ENCODE measurements at regions not wholly inside any gene's neighbourhood (a gene's known extent, or its start where the extent isn't known, plus 50 kb on each side); places are given as distances from the start of the nearest gene placed in this dataset.

GRCh38 chr6:81450180-81450579 lies 302.3 kb downstream of the TENT5A start:
- TF ChIP-seq SMC3 (IDR thresholded peaks at IDR 0.05) (no peak), POLR2A (IDR thresholded peaks at IDR 0.05; ENCODE audit: low read length) (no peak), NR3C1 (IDR thresholded peaks at IDR 0.05) (no peak), ZFP36 (IDR thresholded peaks at IDR 0.05; ENCODE audit: borderline replicate concordance, partially characterized antibody) (no peak), HOXA7 (CRISPR knock-in tag; IDR thresholded peaks at IDR 0.05) (no peak), BCL3 (IDR thresholded peaks at IDR 0.05) (no peak), ELK1 (IDR thresholded peaks at IDR 0.05; ENCODE audit: low read depth, low read length) (no peak), HDAC2 (IDR thresholded peaks at IDR 0.05) (no peak), CHD2 (IDR thresholded peaks at IDR 0.05; ENCODE audit: low read length, partially characterized antibody) (no peak)
- TF ChIP-seq, protein P1, sequence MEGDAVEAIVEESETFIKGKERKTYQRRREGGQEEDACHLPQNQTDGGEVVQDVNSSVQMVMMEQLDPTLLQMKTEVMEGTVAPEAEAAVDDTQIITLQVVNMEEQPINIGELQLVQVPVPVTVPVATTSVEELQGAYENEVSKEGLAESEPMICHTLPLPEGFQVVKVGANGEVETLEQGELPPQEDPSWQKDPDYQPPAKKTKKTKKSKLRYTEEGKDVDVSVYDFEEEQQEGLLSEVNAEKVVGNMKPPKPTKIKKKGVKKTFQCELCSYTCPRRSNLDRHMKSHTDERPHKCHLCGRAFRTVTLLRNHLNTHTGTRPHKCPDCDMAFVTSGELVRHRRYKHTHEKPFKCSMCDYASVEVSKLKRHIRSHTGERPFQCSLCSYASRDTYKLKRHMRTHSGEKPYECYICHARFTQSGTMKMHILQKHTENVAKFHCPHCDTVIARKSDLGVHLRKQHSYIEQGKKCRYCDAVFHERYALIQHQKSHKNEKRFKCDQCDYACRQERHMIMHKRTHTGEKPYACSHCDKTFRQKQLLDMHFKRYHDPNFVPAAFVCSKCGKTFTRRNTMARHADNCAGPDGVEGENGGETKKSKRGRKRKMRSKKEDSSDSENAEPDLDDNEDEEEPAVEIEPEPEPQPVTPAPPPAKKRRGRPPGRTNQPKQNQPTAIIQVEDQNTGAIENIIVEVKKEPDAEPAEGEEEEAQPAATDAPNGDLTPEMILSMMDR (IDR thresholded peaks at IDR 0.05): no peak
- TF ChIP-seq, protein P2, sequence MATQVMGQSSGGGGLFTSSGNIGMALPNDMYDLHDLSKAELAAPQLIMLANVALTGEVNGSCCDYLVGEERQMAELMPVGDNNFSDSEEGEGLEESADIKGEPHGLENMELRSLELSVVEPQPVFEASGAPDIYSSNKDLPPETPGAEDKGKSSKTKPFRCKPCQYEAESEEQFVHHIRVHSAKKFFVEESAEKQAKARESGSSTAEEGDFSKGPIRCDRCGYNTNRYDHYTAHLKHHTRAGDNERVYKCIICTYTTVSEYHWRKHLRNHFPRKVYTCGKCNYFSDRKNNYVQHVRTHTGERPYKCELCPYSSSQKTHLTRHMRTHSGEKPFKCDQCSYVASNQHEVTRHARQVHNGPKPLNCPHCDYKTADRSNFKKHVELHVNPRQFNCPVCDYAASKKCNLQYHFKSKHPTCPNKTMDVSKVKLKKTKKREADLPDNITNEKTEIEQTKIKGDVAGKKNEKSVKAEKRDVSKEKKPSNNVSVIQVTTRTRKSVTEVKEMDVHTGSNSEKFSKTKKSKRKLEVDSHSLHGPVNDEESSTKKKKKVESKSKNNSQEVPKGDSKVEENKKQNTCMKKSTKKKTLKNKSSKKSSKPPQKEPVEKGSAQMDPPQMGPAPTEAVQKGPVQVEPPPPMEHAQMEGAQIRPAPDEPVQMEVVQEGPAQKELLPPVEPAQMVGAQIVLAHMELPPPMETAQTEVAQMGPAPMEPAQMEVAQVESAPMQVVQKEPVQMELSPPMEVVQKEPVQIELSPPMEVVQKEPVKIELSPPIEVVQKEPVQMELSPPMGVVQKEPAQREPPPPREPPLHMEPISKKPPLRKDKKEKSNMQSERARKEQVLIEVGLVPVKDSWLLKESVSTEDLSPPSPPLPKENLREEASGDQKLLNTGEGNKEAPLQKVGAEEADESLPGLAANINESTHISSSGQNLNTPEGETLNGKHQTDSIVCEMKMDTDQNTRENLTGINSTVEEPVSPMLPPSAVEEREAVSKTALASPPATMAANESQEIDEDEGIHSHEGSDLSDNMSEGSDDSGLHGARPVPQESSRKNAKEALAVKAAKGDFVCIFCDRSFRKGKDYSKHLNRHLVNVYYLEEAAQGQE (IDR thresholded peaks at IDR 0.05): no peak
